Activated CD8-positive, alpha-beta T cell treated with anti-CD3 and anti-CD28 coated beads for 36 hours (primary cell): ENCODE measurements at regions not wholly inside any gene's neighbourhood (a gene's known extent, or its start where the extent isn't known, plus 50 kb on each side); places are given as distances from the start of the nearest gene placed in this dataset.

Source experiments
- ATAC-seq: fragments of 200-7000 bp; cut with Tn5 transposase; one replicate; pipeline ENCODE4 v1.10.0; 2021; ENCODE audit warnings: mild to moderate bottlenecking, moderate library complexity
- CTCF ChIA-PET: fragments of 350-600 bp; sonication (Branson Sonifier 250); formaldehyde crosslinking; loops from one replicate; lab custom pipeline; 2021; ENCODE audit warnings: antibody characterized with exemption; lab: Charles Lee
- POLR2A ChIA-PET: fragments of 350-600 bp; sonication (Branson Sonifier 250); formaldehyde crosslinking; loops from one replicate; lab custom pipeline; 2021; ENCODE audit warnings: antibody characterized with exemption; lab: Charles Lee
- DNase-seq: peaks from one replicate; pipeline ENCODE4 v3.0.0-alpha.2; 2020
- H3K27ac Mint-ChIP-seq: one replicate; pipeline ENCODE4 v1.8.0; 2021; ENCODE audit warnings: mild to moderate bottlenecking, mixed read lengths
- H3K27me3 Mint-ChIP-seq: one replicate; pipeline ENCODE4 v1.8.0; 2021; ENCODE audit warnings: mixed read lengths
- H3K36me3 Mint-ChIP-seq: one replicate; pipeline ENCODE4 v1.8.0; 2021; ENCODE audit warnings: low read depth, mixed read lengths
- H3K4me1 Mint-ChIP-seq: one replicate; pipeline ENCODE4 v1.8.0; 2021; ENCODE audit warnings: low read depth, mixed read lengths
- H3K4me3 Mint-ChIP-seq: one replicate; pipeline ENCODE4 v1.8.0; 2021; ENCODE audit warnings: mild to moderate bottlenecking, moderate library complexity, mixed read lengths
- H3K9me3 Mint-ChIP-seq: one replicate; pipeline ENCODE4 v1.8.0; 2021; ENCODE audit warnings: mixed read lengths
- intact Hi-C: fragments of 100-400 bp; cut with micrococcal nuclease; formaldehyde crosslinking; loops from one replicate; pipeline ENCODE4 v1.10.0; 2022
- TF ChIP-seq, protein P1 (sequence below): fragments of 200-600 bp; IDR thresholded peaks from one replicate; pipeline ENCODE4 v1.8.0; 2022; ENCODE audit warnings: antibody characterized with exemption, mild to moderate bottlenecking

DNA sequence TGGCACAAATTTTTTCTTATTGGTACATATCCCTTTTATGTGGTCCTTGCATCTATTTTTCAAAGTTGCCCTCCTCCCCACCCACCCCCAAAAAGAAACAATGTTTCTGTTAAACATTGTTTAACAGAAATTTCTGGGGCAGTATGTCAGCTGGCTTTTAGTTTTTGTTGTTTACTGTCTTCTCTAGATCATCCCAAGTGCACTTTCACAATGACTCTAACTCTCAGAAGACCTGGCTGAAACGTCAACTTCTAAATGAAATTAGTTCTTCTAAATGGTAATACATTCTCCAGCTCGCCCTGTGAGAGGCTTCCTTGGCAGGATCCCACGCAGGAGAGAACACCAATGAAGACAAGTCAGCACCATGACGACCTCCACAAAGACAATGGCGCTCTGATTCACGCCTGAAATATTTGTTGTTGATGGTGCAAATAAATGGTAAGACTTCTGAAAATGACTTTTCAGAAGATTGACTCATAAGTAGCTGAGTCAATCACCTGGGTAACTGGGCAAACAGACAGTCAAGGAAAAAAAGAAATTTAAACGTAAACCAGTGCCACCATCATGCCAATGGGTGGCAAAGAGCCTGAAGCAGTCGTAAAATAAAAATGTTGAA is 293.7 kb downstream of the FZD1 start:
- no peaks in the 10 kb centered on the region for H3K4me1 Mint-ChIP-seq
- intact Hi-C loops, result no loop called here
- ChIA-PET POLR2A (no interaction called here), CTCF (no interaction called here)
- no peak overlapping the region for H3K27ac Mint-ChIP-seq
- H3K27me3 Mint-ChIP-seq, result no peaks in the 10 kb centered on the region
- DNase-seq (no peak), ATAC-seq (no peak)
- H3K4me3 Mint-ChIP-seq, result no peak overlapping the region
- TF ChIP-seq, protein P1, sequence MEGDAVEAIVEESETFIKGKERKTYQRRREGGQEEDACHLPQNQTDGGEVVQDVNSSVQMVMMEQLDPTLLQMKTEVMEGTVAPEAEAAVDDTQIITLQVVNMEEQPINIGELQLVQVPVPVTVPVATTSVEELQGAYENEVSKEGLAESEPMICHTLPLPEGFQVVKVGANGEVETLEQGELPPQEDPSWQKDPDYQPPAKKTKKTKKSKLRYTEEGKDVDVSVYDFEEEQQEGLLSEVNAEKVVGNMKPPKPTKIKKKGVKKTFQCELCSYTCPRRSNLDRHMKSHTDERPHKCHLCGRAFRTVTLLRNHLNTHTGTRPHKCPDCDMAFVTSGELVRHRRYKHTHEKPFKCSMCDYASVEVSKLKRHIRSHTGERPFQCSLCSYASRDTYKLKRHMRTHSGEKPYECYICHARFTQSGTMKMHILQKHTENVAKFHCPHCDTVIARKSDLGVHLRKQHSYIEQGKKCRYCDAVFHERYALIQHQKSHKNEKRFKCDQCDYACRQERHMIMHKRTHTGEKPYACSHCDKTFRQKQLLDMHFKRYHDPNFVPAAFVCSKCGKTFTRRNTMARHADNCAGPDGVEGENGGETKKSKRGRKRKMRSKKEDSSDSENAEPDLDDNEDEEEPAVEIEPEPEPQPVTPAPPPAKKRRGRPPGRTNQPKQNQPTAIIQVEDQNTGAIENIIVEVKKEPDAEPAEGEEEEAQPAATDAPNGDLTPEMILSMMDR, result no peak
- H3K36me3 Mint-ChIP-seq, result no peaks in the 10 kb centered on the region
- H3K9me3 Mint-ChIP-seq, result peaks cover 2% of the 10 kb centered on the region

DNA sequence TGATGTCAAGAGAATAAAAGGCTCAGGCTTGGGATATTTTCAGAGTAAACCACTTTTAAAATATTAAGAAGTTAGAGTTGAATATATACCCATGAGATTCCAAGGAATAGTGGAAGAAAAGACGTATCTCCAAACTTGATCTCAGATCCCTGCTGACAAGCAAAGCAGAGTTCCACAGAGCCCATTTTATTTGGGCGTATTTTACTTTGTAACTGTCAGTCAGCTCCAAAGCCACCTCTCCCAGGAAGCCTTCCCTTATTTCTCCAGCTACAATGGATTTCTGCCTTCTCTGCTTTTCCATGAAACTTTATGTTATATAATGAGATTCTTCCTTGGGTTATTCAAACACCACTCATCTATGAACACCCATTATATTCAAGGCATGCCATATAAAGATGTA is 295.7 kb downstream of the FZD1 start:
- DNase-seq (no peak), ATAC-seq (no peak)
- Mint-ChIP-seq H3K27me3 (no peaks in the 10 kb centered on the region), H3K4me1 (no peaks in the 10 kb centered on the region), H3K9me3 (peaks cover 2% of the 10 kb centered on the region), H3K4me3 (no peak overlapping the region), H3K36me3 (no peaks in the 10 kb centered on the region), H3K27ac (no peak overlapping the region)
- ChIA-PET CTCF (no interaction called here), POLR2A (no interaction called here)
- TF ChIP-seq, protein P1, result no peak
- intact Hi-C loops, result no loop called here

DNA sequence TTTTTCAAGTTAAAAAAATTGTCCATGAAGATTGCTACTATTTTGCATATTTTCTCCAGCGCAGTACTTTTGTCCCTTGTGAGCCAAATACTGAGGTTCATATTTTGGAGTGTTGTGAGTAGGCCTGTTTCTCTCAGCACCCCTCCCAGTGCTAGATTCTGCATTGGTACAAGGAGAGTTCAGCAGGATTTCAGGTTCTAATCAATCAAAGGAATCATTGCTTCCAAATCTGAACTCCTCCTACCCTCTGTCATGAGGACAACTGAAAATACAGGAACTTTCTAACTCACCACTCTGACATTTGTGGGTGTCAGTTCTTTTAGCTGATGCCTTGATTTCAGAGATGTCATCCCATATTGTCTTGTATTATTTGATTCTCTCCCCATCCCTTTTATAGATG is 299.9 kb downstream of the FZD1 start:
- Mint-ChIP-seq H3K4me1 (no peaks in the 10 kb centered on the region), H3K9me3 (peaks cover 2% of the 10 kb centered on the region), H3K27ac (no peak overlapping the region), H3K36me3 (no peaks in the 10 kb centered on the region), H3K4me3 (no peak overlapping the region), H3K27me3 (no peaks in the 10 kb centered on the region)
- CTCF ChIA-PET, result no interaction called here
- DNase-seq (no peak), ATAC-seq (no peak)
- TF ChIP-seq, protein P1, result no peak
- intact Hi-C loops, result no loop called here
- POLR2A ChIA-PET, result no interaction called here

DNA sequence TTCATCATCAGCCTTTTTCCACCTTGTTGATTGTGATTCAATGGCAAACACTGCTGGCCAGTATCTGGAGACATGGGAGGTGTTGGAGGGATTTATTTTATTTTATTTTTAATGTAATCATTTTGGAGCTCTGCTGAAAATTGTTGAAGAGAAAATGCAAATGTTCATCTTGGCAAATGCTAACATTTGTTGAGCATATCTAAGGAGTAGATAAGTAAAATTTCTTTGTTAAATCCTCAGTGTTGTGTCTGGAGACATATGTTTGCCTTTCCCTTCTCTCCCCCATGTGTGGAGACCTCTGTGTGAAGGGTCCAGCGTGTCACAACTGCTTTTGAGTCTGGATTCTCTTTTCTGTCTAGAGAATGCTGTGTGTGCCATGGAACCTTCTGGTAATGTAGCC is 300.3 kb downstream of the FZD1 start:
- DNase-seq (no peak), ATAC-seq (no peak)
- no peaks in the 10 kb centered on the region for H3K27me3 Mint-ChIP-seq
- H3K4me3 Mint-ChIP-seq, result no peak overlapping the region
- ChIA-PET CTCF (no interaction called here), POLR2A (no interaction called here)
- H3K36me3 Mint-ChIP-seq, result no peaks in the 10 kb centered on the region
- H3K4me1 Mint-ChIP-seq, result no peaks in the 10 kb centered on the region
- H3K9me3 Mint-ChIP-seq, result peaks cover 2% of the 10 kb centered on the region
- TF ChIP-seq, protein P1, result no peak
- no peak overlapping the region for H3K27ac Mint-ChIP-seq
- intact Hi-C loops, result no loop called here

DNA sequence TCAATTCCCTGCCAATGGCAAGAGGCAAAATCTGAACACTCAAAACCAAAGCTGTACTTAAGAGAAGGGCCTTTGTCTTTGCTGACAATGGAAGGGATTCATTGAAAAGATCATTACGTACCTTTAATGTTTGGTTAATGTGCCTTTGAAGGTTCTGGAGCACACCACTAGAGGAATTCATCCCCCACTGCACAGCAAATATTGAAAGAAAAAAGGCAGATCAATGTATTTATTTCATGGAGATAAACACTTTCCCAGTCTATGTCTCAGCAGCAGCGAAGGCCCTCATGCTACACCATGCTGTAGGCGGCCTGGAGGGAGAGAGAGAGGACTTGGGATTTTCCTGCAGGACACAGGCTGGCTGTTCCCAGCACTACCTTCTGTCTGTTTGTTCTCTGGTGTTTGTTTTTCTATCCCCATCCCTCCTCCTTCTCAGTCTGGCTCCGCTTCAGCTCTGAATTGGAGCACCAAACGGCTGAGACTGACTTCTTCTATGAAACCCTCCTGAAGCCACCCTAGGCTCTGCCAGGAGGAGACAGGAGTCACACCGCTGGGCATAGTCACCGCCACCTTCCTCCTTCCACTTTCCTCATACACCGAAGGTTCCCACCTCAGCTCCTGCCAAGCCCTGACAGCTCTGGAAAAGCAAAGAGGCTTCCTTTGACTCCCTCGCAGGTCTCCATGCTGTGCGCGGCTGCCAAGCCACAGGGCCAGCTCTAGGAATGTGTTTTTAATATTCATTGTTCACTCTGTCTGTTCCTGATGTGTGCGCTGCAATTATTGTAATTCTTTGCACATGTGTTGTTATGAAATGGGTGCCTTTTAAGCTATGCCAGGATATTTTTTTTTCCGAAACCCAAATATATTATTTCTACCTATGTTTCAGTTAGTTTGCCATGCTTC is 301.5 kb downstream of the FZD1 start:
- DNase-seq (no peak), ATAC-seq (no peak)
- H3K9me3 Mint-ChIP-seq, result peaks cover 2% of the 10 kb centered on the region
- no peak overlapping the region for H3K4me3 Mint-ChIP-seq
- H3K27me3 Mint-ChIP-seq, result no peaks in the 10 kb centered on the region
- no peaks in the 10 kb centered on the region for H3K36me3 Mint-ChIP-seq
- H3K4me1 Mint-ChIP-seq, result no peaks in the 10 kb centered on the region
- ChIA-PET POLR2A (interaction anchor here (0.6 kb wide), 1 partner anchor 10 kb away, joined by 3 read pairs; no protein-coding TSS in a partner anchor), CTCF (no interaction called here)
- TF ChIP-seq, protein P1, result no peak
- no peak overlapping the region for H3K27ac Mint-ChIP-seq
- intact Hi-C loops, result no loop called here
